Right ventricle myocardium superior (tissue), 1 donor: ENCODE measurements at regions not wholly inside any gene's neighbourhood (a gene's known extent, or its start where the extent isn't known, plus 50 kb on each side); places are given as distances from the start of the nearest gene placed in this dataset.

Experiments
- ATAC-seq: fragments of 200-7000 bp; cut with Tn5 transposase; one replicate; pipeline ENCODE4 v1.9.1; 2020; ENCODE audit warnings: mild to moderate bottlenecking; ENCODE audit not compliant: poor library complexity
- DNase-seq: peaks from one replicate; pipeline ENCODE4 v3.0.0-alpha.2; 2020
- intact Hi-C: fragments of 100-400 bp; cut with DNase I; formaldehyde crosslinking; loops from one replicate; pipeline ENCODE4 v1.11.2; 2022
- donor health status: DM: no; HTN: yes; CAD: no; lungs with severe emphysema.

DNA sequence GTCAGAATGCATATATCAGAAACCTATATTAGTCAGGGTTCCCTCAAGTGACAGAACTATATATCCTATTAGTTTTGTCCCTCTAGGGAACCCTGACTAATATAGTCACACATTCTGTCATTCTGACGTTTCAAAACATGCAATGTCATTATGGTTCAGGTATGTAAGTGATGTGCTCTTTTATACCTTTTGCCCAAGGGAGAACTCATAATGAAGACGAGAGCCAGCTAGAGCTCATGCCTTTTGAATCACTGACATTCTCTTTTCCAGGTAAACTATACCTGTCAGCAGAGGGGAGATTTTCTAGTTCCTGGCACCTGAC lies 576.7 kb downstream of the LRRC70 start:
- DNase-seq (no peak), ATAC-seq (no peak)
- intact Hi-C loops: no loop called here

DNA sequence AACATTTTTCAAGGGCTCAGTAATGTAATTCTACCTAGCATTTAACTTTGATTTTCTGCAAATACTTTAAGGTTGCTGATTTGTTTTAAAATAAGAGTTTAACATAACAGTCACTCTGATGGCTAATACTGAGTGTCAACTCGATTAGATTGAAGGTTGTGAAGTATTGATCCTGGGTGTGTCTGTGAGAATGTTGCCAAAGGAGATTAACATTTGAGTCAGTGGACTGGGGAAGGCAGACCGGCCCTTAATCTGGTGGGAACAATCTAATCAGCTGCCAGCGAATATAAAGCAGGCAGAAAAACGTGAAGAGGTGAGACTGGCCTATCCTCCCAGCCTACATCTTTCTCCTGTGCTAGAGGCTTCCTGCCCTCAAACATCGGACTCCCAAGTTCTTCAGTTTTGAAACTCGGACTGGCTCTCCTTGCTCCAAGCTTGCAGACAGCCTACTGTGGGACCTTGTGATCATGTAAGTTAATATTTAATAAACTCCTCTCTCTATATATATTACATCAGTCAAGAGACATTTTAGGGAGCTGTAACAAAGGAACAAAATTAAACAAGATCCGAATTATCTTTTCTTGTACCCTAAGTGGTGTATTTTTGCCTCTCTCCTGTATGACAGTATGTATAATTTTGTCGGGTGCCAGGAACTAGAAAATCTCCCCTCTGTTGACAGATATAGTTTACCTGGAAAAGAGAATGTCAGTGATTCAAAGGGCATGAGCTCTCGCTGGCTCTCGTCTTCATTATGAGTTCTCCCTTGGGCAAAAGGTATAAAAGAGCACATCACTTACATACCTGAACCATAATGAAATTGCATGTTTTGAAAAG lies 576.1 kb downstream of the LRRC70 start:
- ATAC-seq: no peak
- DNase-seq: no peak
- intact Hi-C loops: no loop called here

DNA sequence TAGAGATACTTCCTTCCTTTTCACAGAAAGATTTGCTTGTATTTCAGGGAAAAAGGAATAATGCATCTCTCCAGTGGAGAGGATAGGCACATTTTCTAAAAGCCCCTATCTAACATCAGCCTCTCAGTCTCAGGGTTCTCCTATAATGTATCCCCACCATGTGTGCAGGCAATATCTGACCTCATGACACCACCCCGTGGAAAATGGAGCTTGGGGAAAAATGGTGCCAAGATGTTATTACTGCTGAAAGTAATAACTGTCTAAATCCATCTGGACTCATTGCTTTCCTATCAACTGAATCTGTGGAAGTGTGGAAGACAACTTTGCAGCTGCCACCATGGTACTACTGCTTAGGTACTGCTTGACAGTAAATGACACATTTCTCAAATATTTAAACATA lies 574.3 kb downstream of the LRRC70 start:
- no peak for DNase-seq
- intact Hi-C loops: no loop called here
- ATAC-seq: no peak

DNA sequence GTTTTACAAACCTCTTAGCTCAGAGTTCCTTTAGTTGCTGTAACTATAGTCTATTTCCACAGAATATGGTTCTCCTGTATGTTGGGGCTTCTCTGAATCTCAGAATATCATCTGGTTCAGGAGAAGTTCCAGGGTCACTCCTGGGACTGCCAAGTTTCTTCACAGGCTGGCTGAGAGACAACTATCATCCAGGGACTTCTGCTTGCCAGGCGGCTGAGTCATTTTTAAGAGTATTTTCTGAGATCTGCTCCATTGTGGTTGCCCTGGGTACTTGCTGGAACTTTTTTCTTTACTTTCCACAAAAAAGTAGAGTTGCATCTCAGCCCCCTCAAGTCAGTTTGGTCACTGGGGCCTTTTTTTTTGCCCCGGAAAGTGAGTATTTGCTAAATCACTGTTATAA lies 566.5 kb downstream of the LRRC70 start:
- ATAC-seq (peak; percentile 70), DNase-seq (peak; percentile 29)
- intact Hi-C loops: no loop called here

DNA sequence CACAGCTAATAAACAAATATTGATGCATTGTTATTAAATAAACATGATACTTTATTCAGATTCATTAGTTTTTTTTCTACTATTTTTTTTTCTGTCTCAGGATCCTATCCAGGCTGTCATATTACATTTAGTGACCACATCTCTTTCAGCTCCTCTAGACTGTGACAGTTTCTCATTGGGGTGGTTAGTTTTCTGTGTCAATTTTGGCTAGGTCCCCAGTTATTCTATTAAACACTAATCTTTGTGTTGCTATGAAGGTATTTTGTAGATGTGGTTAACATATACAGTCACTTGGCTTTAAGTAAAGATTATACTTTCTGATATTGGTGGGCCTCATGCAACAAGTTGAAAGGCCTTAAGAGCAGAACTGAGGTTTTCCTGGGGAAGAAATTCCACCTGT lies 563.0 kb downstream of the LRRC70 start:
- ATAC-seq: no peak
- intact Hi-C loops: no loop called here

DNA sequence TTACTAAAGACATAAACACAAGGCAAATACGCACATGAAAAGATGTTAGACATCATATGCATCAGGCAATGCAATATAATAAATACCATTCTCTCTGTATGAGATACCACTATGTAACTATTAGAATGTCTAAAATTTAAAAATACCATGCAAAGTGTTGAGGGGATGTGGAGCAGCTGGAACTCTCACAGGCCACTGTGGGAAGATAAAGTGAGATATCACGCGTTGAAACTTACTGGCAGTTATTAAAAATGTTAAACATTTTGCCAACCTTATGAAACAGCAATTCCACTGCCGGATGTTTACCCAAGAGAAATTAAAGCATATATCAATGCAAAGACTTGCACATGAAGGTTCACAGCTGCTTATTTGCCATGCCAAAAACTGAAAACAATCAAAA lies 556.7 kb downstream of the LRRC70 start:
- no peak for ATAC-seq
- intact Hi-C loops: no loop called here
- DNase-seq: no peak

More for the DNA sequence above, 563.0 kb downstream of the LRRC70 start:
- DNase-seq: no peak

DNA sequence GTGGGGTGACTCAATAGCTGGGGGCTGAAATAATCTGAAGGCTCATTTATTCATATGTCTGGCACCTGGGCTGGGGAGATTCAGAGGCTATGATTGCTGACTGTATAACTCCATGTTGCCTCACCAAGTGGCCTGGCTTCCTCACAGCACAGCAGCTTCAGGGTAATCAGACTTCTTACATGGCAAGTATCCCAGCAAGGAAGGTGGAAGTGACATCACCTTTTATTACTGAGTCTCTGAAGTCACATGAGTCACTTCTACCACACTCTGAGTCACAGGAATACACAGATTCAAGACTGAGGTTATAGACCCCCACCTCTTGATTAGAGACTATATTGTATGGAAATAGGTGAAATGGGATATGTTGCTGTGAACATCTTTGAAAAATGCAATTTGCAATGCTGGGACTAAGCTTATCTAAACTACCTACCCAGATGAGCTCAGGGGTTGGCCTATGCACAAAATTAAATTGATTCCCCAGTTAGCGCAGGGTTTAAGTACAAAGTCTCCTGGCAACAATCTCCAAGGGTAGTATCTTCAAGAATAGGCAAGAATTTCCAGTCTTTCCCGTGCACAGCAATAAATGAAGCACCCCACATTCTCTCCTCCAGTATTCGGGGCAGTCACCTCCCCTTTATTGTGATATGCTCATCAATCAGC lies 553.1 kb downstream of the LRRC70 start:
- intact Hi-C loops: no loop called here
- ATAC-seq: no peak
- DNase-seq: no peak

DNA sequence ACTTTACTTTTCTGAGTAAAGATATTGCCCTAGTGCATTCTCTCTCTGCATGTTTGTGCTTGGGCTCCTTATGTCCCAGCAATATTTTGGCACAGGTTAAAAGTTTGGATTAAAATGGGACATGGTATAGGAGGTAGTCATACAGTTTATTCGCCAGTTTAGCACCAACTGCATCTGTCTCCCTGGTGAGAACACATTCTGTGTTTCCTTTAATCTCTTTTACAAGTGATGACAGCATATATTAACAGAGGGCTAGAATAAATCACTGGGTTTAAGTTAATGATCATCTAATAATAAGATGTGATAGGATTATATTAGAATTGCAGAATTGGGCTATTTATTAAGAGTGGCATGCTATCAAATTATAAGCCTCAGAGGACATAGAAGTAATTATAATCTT lies 550.1 kb downstream of the LRRC70 start:
- intact Hi-C loops: no loop called here
- DNase-seq (no peak), ATAC-seq (no peak)

DNA sequence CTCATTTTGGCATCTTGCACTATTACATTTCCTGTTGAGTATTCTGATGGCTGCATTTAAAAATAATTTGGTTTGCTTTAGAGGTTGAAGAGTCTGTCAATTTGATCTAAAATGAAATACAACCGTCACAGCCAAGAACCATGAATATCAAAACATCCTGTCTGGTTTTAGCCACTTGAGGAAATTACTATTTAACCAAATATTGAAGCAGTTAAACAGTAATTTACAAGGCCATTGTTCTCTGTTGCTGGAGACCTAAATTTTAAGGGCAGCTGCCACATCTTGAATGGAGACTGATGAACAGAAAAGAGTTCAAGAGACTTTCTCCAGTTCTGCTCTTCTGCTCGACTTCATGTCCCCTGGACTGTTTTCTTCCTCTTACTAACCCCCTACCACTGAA lies 549.4 kb downstream of the LRRC70 start:
- DNase-seq (no peak), ATAC-seq (no peak)
- intact Hi-C loops: no loop called here

DNA sequence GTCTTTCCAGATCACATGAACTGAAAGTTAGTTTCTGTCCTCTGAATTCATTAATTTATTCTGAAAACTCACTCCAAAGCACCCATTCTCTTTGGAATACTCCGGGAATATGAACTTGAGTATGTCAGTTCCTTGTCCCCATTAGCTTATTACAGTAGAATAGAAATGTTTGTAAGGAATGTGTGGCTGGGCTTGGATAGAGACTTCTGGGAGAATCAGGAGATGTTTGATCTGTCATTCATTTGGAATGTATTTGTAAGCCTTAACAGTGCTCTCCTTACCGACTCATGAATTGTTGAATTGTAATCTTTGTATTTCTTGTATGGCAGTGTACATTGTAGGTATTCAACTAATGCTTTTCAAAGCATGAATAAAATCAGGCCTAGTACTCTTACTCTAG lies 548.4 kb downstream of the LRRC70 start:
- ATAC-seq (no peak), DNase-seq (no peak)
- intact Hi-C loops: no loop called here

DNA sequence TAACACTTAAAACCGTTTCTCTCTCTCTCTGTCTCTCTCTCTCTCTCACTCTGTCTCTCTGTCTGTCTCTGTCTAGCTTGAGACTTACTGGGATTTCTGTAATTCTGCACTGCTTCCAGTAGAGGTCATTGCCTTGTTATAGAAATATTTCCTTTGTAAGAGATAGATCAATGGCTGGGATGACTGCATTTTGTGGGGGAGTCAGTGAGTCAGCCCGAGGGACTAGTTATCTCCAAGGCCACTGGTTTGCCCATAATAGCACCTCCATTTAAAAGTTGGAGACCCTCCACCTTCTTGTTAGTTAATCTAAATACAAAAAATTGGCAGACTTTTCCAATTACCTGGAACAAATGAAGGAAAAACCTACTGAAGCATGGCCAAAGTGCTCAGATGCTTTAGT lies 547.2 kb downstream of the LRRC70 start:
- ATAC-seq (no peak), DNase-seq (no peak)
- intact Hi-C loops: no loop called here

DNA sequence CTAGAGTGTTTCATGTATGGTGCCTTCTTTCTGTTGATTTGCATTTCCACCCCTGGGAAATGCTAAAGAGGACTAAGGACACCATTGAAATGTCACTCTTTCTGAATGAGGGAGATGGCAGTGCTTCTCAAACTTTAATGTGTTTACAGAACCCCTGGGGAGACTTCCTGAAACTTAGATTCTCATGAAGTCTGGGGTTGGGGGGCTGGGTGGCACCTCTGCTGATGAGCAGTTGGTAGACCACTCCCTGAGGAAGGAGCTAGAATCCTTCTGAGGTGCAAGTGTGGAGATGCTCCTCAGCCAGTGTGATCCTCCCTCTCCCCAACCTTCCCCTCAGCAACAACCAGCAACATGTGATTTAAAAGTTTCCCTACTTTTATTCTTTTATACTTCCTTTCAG lies 546.8 kb downstream of the LRRC70 start:
- DNase-seq (no peak), ATAC-seq (no peak)
- intact Hi-C loops: no loop called here

DNA sequence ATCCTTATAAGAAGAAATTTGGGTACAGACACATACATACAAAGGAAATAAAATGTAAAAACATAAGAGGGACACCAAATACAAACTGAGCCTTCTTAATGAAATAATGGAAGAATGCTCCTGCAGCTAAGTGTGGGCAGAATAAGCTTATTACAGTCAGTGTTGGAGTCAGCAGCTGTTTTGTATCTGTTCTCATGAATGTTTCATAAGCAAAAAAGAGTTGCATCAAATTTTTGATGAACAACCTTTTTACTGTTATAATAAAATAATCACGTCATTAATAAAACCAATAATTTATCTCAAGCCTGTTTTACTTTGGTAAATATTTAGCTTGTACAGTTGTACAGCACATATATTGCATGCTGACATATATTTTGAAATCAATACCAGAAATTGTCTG lies 545.6 kb downstream of the LRRC70 start:
- intact Hi-C loops: no loop called here
- no peak for ATAC-seq
- DNase-seq: no peak

DNA sequence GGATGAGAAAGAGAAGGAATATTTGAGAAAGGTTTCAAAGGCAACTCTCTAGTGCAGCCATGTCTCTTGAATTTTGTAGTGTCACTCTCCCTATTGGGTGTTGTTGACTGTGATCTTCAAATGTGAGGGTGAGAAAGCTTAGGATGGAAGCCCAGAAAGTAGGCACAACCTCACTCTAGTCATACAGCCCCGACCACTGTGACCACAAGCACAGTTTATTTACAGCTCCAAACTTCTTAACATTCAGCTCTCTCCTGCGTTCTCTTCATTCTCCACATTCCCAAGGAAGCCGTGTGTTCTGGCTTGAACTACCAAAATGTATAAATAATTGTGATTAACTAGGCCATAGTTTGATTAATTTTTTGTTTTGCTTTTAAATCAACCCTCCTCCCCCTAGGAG lies 542.9 kb downstream of the LRRC70 start:
- ATAC-seq: no peak
- DNase-seq: no peak

DNA sequence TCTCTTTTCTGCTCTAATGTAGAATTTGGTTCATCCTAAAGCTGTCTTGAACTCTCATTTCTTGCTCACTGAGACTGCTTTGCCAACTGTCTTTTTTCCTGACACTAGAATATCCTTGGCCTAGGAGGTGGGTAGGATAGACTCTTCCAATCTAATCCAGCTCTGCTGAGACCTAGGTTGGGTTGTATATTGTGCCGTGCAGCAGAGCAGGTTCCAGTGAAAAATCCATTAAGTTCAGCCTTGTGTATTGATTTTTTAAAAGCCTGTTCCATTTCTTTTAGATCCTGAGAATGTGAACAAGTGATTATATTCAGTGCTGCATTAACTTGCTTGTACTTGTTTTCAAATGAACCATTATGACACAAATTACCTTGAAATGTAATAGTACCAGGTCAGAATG lies 539.6 kb downstream of the LRRC70 start:
- ATAC-seq: no peak
- intact Hi-C loops: no loop called here
- no peak for DNase-seq

More for the DNA sequence above, 542.9 kb downstream of the LRRC70 start:
- intact Hi-C loops: no loop called here

DNA sequence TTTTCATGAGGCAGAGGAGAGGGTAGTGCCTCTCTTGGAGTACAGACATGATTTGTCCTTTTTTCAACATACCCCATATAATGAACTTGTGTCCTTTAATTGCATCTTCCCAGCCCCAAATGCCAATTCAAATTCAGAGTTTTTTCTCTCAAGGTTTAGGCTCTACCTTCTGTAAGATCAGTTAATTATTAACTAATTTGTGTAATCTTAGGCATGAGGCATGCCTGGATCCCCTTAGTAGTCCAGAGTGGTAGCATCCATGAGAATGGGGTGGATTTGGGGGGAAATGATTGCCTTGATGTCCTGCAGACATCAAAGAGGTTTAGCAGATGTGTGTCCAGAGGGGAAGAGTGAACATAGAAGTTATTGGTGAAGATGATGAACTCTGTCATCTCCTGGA lies 533.3 kb downstream of the LRRC70 start:
- ATAC-seq (no peak), DNase-seq (no peak)
- intact Hi-C loops: no loop called here

DNA sequence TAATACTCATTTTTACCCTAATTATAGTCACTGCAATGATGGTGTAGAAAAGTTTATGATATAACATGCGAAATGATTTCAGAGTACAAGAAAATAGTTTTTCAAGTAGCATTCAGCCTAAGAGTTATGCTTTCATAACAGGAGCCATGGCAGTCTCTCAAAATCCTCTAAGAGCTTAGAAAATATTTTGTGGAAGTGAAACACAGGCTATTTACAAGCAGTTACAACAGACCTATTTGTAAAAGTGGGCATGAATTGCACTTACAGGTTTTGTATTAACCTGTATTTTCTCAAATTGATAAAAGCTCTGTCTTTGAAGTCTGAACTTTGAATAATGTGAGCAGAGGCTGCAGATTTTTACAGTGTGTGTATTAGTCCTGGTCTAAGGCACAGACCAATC lies 523.3 kb downstream of the LRRC70 start:
- ATAC-seq (no peak), DNase-seq (no peak)
- intact Hi-C loops: no loop called here

DNA sequence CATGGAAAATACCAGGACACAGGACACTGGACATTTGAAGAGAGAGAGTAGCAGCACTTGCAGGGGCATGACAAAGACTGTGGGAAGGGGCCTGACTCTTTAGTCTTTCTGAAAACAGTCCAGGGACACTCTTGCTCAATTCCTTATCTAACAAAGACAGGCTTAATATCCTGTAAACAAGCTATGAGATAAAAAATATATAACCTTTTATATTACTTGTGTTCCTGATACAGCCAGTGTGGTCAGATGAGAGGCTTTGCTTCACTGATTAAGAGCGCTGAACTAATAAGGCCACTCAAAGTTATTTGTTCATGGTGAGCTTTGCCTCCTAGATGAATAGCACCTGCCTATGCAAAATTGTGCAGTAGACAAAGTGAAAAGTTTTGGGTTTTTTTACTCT lies 518.7 kb downstream of the LRRC70 start:
- intact Hi-C loops: no loop called here
- ATAC-seq: no peak

DNA sequence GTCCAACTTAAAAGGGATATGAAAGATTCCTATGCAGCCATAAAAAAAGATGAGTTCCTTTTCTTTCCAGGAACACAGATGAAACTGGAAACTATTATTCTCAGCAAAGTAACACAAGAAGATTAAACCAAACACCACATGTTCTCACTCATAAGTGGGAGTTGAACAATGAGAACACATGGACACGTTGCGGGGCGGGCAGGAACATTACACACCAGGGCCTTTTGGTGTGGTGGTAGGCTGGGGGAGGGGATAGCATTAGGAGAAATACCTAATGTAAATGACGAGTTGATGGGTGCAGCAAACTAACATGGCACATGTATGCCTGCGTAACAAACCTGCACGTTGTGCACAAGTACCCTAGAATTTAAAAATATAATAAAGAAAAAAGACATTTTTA lies 516.1 kb downstream of the LRRC70 start:
- no peak for DNase-seq
- ATAC-seq: no peak
- intact Hi-C loops: no loop called here

More for the DNA sequence above, 518.7 kb downstream of the LRRC70 start:
- DNase-seq: no peak

DNA sequence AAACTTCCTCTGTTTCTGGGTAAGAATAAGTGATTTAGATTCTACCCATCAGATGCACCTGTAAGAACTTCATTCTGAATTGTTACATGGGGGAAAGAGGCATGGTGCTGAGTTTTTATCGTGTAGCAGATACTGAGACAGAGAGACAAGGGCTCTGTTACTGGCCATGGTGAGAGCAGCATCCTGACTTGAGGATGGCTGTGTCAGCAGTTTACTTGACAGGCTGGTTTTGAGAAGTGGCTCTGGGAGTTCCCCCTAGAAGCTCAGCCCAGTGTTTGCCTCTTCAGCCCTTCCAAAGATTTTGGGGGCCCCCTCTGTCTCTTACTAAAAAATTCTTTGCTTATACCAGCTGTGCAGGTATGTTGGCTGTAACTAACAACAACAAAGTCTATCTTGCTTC lies 510.5 kb downstream of the LRRC70 start:
- ATAC-seq (no peak), DNase-seq (no peak)
- intact Hi-C loops: no loop called here

DNA sequence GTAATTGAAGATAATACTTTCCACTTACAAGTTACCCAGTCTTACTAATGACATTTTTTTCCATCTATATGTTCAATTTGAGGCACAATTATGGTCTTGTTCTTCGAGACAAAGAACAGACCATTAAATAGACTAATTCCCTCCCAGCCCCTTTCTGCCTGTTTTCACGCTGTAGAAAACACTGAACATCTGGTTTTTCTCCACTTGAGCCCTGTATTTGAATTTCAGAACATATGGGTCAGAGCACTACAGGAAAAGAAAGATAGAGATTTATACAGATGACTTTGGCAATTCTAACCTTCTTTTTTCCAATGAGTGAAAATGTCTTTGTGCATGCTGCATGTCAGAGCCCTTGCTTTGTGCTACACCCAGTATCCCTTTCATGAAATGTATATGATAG lies 506.9 kb downstream of the LRRC70 start:
- intact Hi-C loops: no loop called here
- DNase-seq (no peak), ATAC-seq (no peak)
